T follicular helper cell (primary cell): ENCODE measurements at regions not wholly inside any gene's neighbourhood (a gene's known extent, or its start where the extent isn't known, plus 50 kb on each side); places are given as distances from the start of the nearest gene placed in this dataset.
"Not testable (repeated sequence)": the region's sequence is repeated elsewhere in the genome, so short reads cannot be mapped to it uniquely, and the experiment has no call there.

Experiments used
- DNase-seq: peaks from one replicate; pipeline ENCODE4 v3.0.0-alpha.2; 2020; ENCODE audit warnings: low read depth

GRCh38 chr1:181202986-181203555 lies 114.6 kb downstream of the IER5 start:
- no peak for DNase-seq

- DNase-seq = no peak
These were observed 116.0 kb downstream of the IER5 start for GRCh38 chr1:181204530-181204929.

- no peak for DNase-seq
These were observed 117.4 kb downstream of the IER5 start for GRCh38 chr1:181205901-181206300.

GRCh38 chr1:181206513-181206912 lies 118.0 kb downstream of the IER5 start:
- no peak for DNase-seq

GRCh38 chr1:181206979-181207790 lies 118.7 kb downstream of the IER5 start:
- no peak for DNase-seq

- no peak for DNase-seq
These were observed 119.6 kb downstream of the IER5 start for GRCh38 chr1:181208083-181208482.

- no peak for DNase-seq
These were observed 120.5 kb downstream of the IER5 start for GRCh38 chr1:181208967-181209366.

- DNase-seq = no peak
These were observed 124.6 kb downstream of the IER5 start for GRCh38 chr1:181213056-181213455.

- no peak for DNase-seq
These were observed 128.1 kb downstream of the IER5 start for GRCh38 chr1:181216591-181216994.

- no peak for DNase-seq
These were observed 131.4 kb downstream of the IER5 start for GRCh38 chr1:181219938-181220337.

GRCh38 chr1:181221078-181221477 lies 132.6 kb downstream of the IER5 start:
- DNase-seq = no peak

GRCh38 chr1:181222972-181223505 lies 134.5 kb downstream of the IER5 start:
- no peak for DNase-seq

- not testable (repeated sequence) for DNase-seq
These were observed 138.2 kb downstream of the IER5 start for GRCh38 chr1:181226728-181227127.

- DNase-seq = no peak
These were observed 150.6 kb downstream of the IER5 start for GRCh38 chr1:181239086-181239485.

- not testable (repeated sequence) for DNase-seq
These were observed 157.8 kb downstream of the IER5 start for GRCh38 chr1:181246320-181246719.

GRCh38 chr1:181248361-181248760 lies 159.9 kb downstream of the IER5 start:
- not testable (repeated sequence) for DNase-seq

- no peak for DNase-seq
These were observed 160.7 kb downstream of the IER5 start for GRCh38 chr1:181249186-181249585.

GRCh38 chr1:181250038-181250437 lies 161.5 kb downstream of the IER5 start:
- DNase-seq = no peak

- no peak for DNase-seq
These were observed 162.7 kb downstream of the IER5 start for GRCh38 chr1:181251001-181251712.

GRCh38 chr1:181251713-181252075 lies 163.2 kb downstream of the IER5 start:
- DNase-seq = no peak

GRCh38 chr1:181253601-181254000 lies 165.1 kb downstream of the IER5 start:
- DNase-seq = not testable (repeated sequence)

- DNase-seq = no peak
These were observed 166.9 kb downstream of the IER5 start for GRCh38 chr1:181255270-181255929.
